Erythroblast (primary cell): ENCODE measurements at regions not wholly inside any gene's neighbourhood (a gene's known extent, or its start where the extent isn't known, plus 50 kb on each side); places are given as distances from the start of the nearest gene placed in this dataset.

Experiments used
- GATA1 ChIP-seq: IDR thresholded peaks from 2 replicates; pipeline ENCODE4 v1.6.1; 2011; ENCODE audit warnings: low read depth, mild to moderate bottlenecking, control low read depth, low read length, moderate library complexity
- POLR2A ChIP-seq: IDR thresholded peaks from 2 replicates; pipeline ENCODE4 v1.6.1; 2011; ENCODE audit warnings: mild to moderate bottlenecking, low read length

DNA sequence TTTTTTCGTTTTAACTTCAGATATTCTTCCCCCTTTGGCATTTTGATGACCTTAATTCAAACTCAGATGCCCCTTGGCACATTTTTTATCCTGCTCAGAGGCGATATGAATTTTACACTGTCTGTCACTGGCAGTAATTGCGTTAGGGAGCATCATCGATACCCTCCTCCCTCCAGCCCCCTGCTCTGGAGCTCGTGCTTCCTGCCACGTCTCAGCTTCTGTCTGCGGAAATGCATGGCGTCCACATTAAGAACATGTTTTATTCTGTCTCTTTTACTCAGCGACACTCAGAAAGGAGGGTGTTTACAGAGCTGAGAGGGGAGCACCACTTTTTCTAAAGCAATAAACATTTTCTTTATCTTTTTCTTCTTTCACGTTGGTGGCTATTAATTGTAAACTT, 254.2 kb downstream of the EBLN2 start:
- TF ChIP-seq POLR2A (no peak), GATA1 (no peak)
